Stimulated activated naive CD8-positive, alpha-beta T cell treated with anti-CD3 and anti-CD28 coated beads, Interleukin-15, Interleukin-2, amounts not matched to agents 100 ng/mL and 50 ng/mL, for 24 hours (primary cell): ENCODE measurements at regions not wholly inside any gene's neighbourhood (a gene's known extent, or its start where the extent isn't known, plus 50 kb on each side); places are given as distances from the start of the nearest gene placed in this dataset.

Source experiments
- H3K27ac Mint-ChIP-seq: one replicate; pipeline ENCODE4 v1.8.0; 2021; ENCODE audit warnings: mild to moderate bottlenecking, mixed read lengths
- H3K27me3 Mint-ChIP-seq: one replicate; pipeline ENCODE4 v1.8.0; 2021; ENCODE audit warnings: mixed read lengths
- H3K36me3 Mint-ChIP-seq: one replicate; pipeline ENCODE4 v1.8.0; 2021; ENCODE audit warnings: low read depth, mixed read lengths
- H3K4me1 Mint-ChIP-seq: one replicate; pipeline ENCODE4 v1.8.0; 2021; ENCODE audit warnings: low read depth, mixed read lengths
- H3K4me3 Mint-ChIP-seq: one replicate; pipeline ENCODE4 v1.8.0; 2021; ENCODE audit warnings: mild to moderate bottlenecking, mixed read lengths
- H3K9me3 Mint-ChIP-seq: one replicate; pipeline ENCODE4 v1.8.0; 2021; ENCODE audit warnings: mixed read lengths

- Mint-ChIP-seq H3K4me3 (no peak overlapping the region), H3K27me3 (no peaks in the 10 kb centered on the region), H3K27ac (no peak overlapping the region), H3K9me3 (no peaks in the 10 kb centered on the region), H3K4me1 (no peaks in the 10 kb centered on the region), H3K36me3 (no peaks in the 10 kb centered on the region)
Observed at GRCh38 chr13:85363504-85363903, 435.7 kb downstream of the SLITRK6 start.

- Mint-ChIP-seq H3K27ac (no peak overlapping the region), H3K36me3 (no peaks in the 10 kb centered on the region), H3K27me3 (no peaks in the 10 kb centered on the region), H3K4me3 (no peak overlapping the region), H3K4me1 (no peaks in the 10 kb centered on the region), H3K9me3 (no peaks in the 10 kb centered on the region)
Observed at GRCh38 chr13:85362980-85363379, 436.2 kb downstream of the SLITRK6 start.

GRCh38 chr13:85347251-85347650, 452.0 kb downstream of the SLITRK6 start:
- Mint-ChIP-seq H3K27ac (no peak overlapping the region), H3K9me3 (no peaks in the 10 kb centered on the region), H3K27me3 (no peaks in the 10 kb centered on the region), H3K4me1 (no peaks in the 10 kb centered on the region), H3K36me3 (no peaks in the 10 kb centered on the region), H3K4me3 (no peak overlapping the region)

- Mint-ChIP-seq H3K27ac (no peak overlapping the region), H3K27me3 (no peaks in the 10 kb centered on the region), H3K4me1 (no peaks in the 10 kb centered on the region), H3K9me3 (peaks cover 8% of the 10 kb centered on the region), H3K4me3 (no peak overlapping the region), H3K36me3 (no peaks in the 10 kb centered on the region)
Observed at GRCh38 chr13:85334187-85334586, 465.0 kb downstream of the SLITRK6 start.

- Mint-ChIP-seq H3K36me3 (no peaks in the 10 kb centered on the region), H3K4me1 (no peaks in the 10 kb centered on the region), H3K4me3 (no peak overlapping the region), H3K9me3 (peaks cover 8% of the 10 kb centered on the region), H3K27me3 (no peaks in the 10 kb centered on the region), H3K27ac (no peak overlapping the region)
Observed at GRCh38 chr13:85333506-85334020, 465.7 kb downstream of the SLITRK6 start.

GRCh38 chr13:85332615-85333014, 466.6 kb downstream of the SLITRK6 start:
- H3K36me3 Mint-ChIP-seq: no peaks in the 10 kb centered on the region
- no peaks in the 10 kb centered on the region for H3K4me1 Mint-ChIP-seq
- peaks cover 12% of the 10 kb centered on the region for H3K9me3 Mint-ChIP-seq
- H3K4me3 Mint-ChIP-seq: no peak overlapping the region
- no peak overlapping the region for H3K27ac Mint-ChIP-seq
- H3K27me3 Mint-ChIP-seq: no peaks in the 10 kb centered on the region

GRCh38 chr13:85321734-85322133, 477.5 kb downstream of the SLITRK6 start:
- Mint-ChIP-seq H3K4me1 (no peaks in the 10 kb centered on the region), H3K27me3 (no peaks in the 10 kb centered on the region), H3K4me3 (no peak overlapping the region), H3K9me3 (no peaks in the 10 kb centered on the region), H3K36me3 (no peaks in the 10 kb centered on the region), H3K27ac (no peak overlapping the region)

- H3K9me3 Mint-ChIP-seq: peaks cover 4% of the 10 kb centered on the region
- H3K36me3 Mint-ChIP-seq: no peaks in the 10 kb centered on the region
- H3K27me3 Mint-ChIP-seq: no peaks in the 10 kb centered on the region
- H3K4me3 Mint-ChIP-seq: no peak overlapping the region
- H3K4me1 Mint-ChIP-seq: no peaks in the 10 kb centered on the region
- H3K27ac Mint-ChIP-seq: no peak overlapping the region
Observed at GRCh38 chr13:85317781-85318180, 481.4 kb downstream of the SLITRK6 start.

- Mint-ChIP-seq H3K27me3 (no peaks in the 10 kb centered on the region), H3K4me1 (no peaks in the 10 kb centered on the region), H3K27ac (no peak overlapping the region), H3K36me3 (no peaks in the 10 kb centered on the region), H3K9me3 (peaks cover 4% of the 10 kb centered on the region), H3K4me3 (no peak overlapping the region)
Observed at GRCh38 chr13:85316506-85317025, 482.7 kb downstream of the SLITRK6 start.

GRCh38 chr13:85314686-85315085, 484.5 kb downstream of the SLITRK6 start:
- Mint-ChIP-seq H3K36me3 (no peaks in the 10 kb centered on the region), H3K4me1 (no peaks in the 10 kb centered on the region), H3K27ac (no peak overlapping the region)

GRCh38 chr13:85313761-85314503, 485.3 kb downstream of the SLITRK6 start:
- Mint-ChIP-seq H3K27me3 (no peaks in the 10 kb centered on the region), H3K9me3 (peaks cover 12% of the 10 kb centered on the region), H3K27ac (no peak overlapping the region), H3K36me3 (no peaks in the 10 kb centered on the region), H3K4me3 (no peak overlapping the region), H3K4me1 (no peaks in the 10 kb centered on the region)

More at GRCh38 chr13:85314686-85315085, 484.5 kb downstream of the SLITRK6 start:
- Mint-ChIP-seq H3K4me3 (no peak overlapping the region), H3K9me3 (peaks cover 7% of the 10 kb centered on the region), H3K27me3 (no peaks in the 10 kb centered on the region)

- Mint-ChIP-seq H3K36me3 (no peaks in the 10 kb centered on the region), H3K9me3 (peaks cover 14% of the 10 kb centered on the region), H3K27ac (no peak overlapping the region), H3K27me3 (no peaks in the 10 kb centered on the region), H3K4me1 (no peaks in the 10 kb centered on the region), H3K4me3 (no peak overlapping the region)
Observed at GRCh38 chr13:85312071-85312470, 487.1 kb downstream of the SLITRK6 start.

GRCh38 chr13:85303630-85304029, 495.6 kb downstream of the SLITRK6 start:
- Mint-ChIP-seq H3K27me3 (no peaks in the 10 kb centered on the region), H3K27ac (no peak overlapping the region), H3K4me3 (no peak overlapping the region), H3K4me1 (no peaks in the 10 kb centered on the region), H3K36me3 (no peaks in the 10 kb centered on the region), H3K9me3 (peaks cover 4% of the 10 kb centered on the region)

GRCh38 chr13:85298387-85298924, 500.8 kb downstream of the SLITRK6 start:
- Mint-ChIP-seq H3K36me3 (no peaks in the 10 kb centered on the region), H3K27ac (no peak overlapping the region), H3K4me3 (no peak overlapping the region), H3K4me1 (no peaks in the 10 kb centered on the region), H3K27me3 (no peaks in the 10 kb centered on the region), H3K9me3 (peaks cover 3% of the 10 kb centered on the region)

- Mint-ChIP-seq H3K27ac (no peak overlapping the region), H3K4me3 (no peak overlapping the region), H3K36me3 (no peaks in the 10 kb centered on the region), H3K9me3 (peaks cover 5% of the 10 kb centered on the region), H3K27me3 (no peaks in the 10 kb centered on the region), H3K4me1 (no peaks in the 10 kb centered on the region)
Observed at GRCh38 chr13:85288698-85289097, 510.5 kb downstream of the SLITRK6 start.
